SK-N-MC (cell line): ENCODE measurements at regions not wholly inside any gene's neighbourhood (a gene's known extent, or its start where the extent isn't known, plus 50 kb on each side); places are given as distances from the start of the nearest gene placed in this dataset.

Source experiments
- EZH2 ChIP-seq: fragments of 200-600 bp; sonication (generic); IDR thresholded peaks from one replicate; pipeline ENCODE4 v1.6.1; 2017; ENCODE audit warnings: antibody characterized with exemption
- POLR2AphosphoS5 ChIP-seq: IDR thresholded peaks from 2 replicates; pipeline ENCODE4 v1.6.1; 2012; ENCODE audit warnings: mild to moderate bottlenecking, low read depth, low read length, borderline replicate concordance

- no peak for TF ChIP-seq POLR2AphosphoS5
- TF ChIP-seq EZH2, result no peak
Measured at GRCh38 chr2:120805602-120806001, 69.9 kb downstream of the GLI2 start.
